Tibial artery (tissue), 4 donors: ENCODE measurements at regions not wholly inside any gene's neighbourhood (a gene's known extent, or its start where the extent isn't known, plus 50 kb on each side); places are given as distances from the start of the nearest gene placed in this dataset.
A peak's percentile ranks its signal among the peaks of the same experiment; 100 is the strongest.

Source experiments
- DNase-seq, 2 donors: peaks; one replicate each; pipeline ENCODE4 v3.0.0-alpha.2; 2019
- H3K27ac ChIP-seq, 2 donors: fragments of 200-600 bp; sonication (generic) in 1 of 2; 1 replicate in 1 of 2; 2 replicates in 1 of 2; pipeline ENCODE4 v1.5.1; 2018 to 2019; ENCODE audit warnings: mild to moderate bottlenecking in 1 of 2
- H3K27me3 ChIP-seq, 2 donors: fragments of 200-600 bp; sonication (generic) in 1 of 2; one replicate each; pipeline versions ENCODE4 v1.5.1 to v1.6.0; 2016 to 2019
- H3K36me3 ChIP-seq, 3 donors: fragments of 200-600 bp; sonication (generic) in 2 of 3; one replicate each; pipeline ENCODE4 v1.5.1; 2016 to 2019; ENCODE audit warnings: mild to moderate bottlenecking in 2 of 3
- H3K4me1 ChIP-seq, 4 donors: fragments of 200-600 bp; sonication (generic) in 2 of 4; 1 replicate in 3 of 4; 2 replicates in 1 of 4; pipeline ENCODE4 v1.5.1; 2016 to 2019
- H3K4me3 ChIP-seq, 2 donors: fragments of 200-600 bp; sonication (generic) in 1 of 2; 1 replicate in 1 of 2; 2 replicates in 1 of 2; pipeline ENCODE4 v1.5.1; 2018 to 2019; ENCODE audit warnings: mild to moderate bottlenecking in 2 of 2
- H3K9me3 ChIP-seq, 3 donors: fragments of 200-600 bp; sonication (generic) in 1 of 3; one replicate each; pipeline ENCODE4 v1.5.1; 2016 to 2019
- CTCF ChIP-seq, 2 experiments: fragments of 200-600 bp in 1 of 2; fragments of 450-650 bp in 1 of 2; IDR thresholded peaks; one replicate each; pipeline ENCODE4 v1.5.1; 2017 to 2019; ENCODE audit warnings: antibody characterized with exemption in 2 of 2, mild to moderate bottlenecking in 1 of 2, moderate library complexity in 1 of 2
- intact Hi-C: fragments of 100-400 bp; cut with DNase I; formaldehyde crosslinking; loops from one replicate; pipeline ENCODE4 v1.15.0; 2023; ENCODE audit warnings: low total_unique reads

- intact Hi-C loops, result no loop called here
Observed at GRCh38 chr9:96079779-96080178, 204.3 kb downstream of the ERCC6L2 start.

GRCh38 chr9:96078897-96079490 is 203.5 kb downstream of the ERCC6L2 start:
- DNase-seq, result no peak
- no peaks in the 10 kb centered on the region for H3K36me3 ChIP-seq
- H3K4me3 ChIP-seq, result no peak overlapping the region
- TF ChIP-seq CTCF (IDR thresholded peaks at IDR 0.05), result peak; percentile 17 to 26
- intact Hi-C loops, result no loop called here
- no peaks in the 10 kb centered on the region for H3K9me3 ChIP-seq
- no peaks in the 10 kb centered on the region for H3K27me3 ChIP-seq
- H3K27ac ChIP-seq, result no peak overlapping the region
- peaks cover 0 to 19% (median 5%) of the 10 kb centered on the region in 4 donors for H3K4me1 ChIP-seq

More at GRCh38 chr9:96079779-96080178, 204.3 kb downstream of the ERCC6L2 start:
- H3K9me3 ChIP-seq, result no peaks in the 10 kb centered on the region
- TF ChIP-seq CTCF (IDR thresholded peaks at IDR 0.05), result no peak
- no peak overlapping the region for H3K4me3 ChIP-seq
- H3K36me3 ChIP-seq, result no peaks in the 10 kb centered on the region
- H3K4me1 ChIP-seq, result peaks cover 0 to 19% (median 5%) of the 10 kb centered on the region in 4 donors
- no peaks in the 10 kb centered on the region for H3K27me3 ChIP-seq
- no peak for DNase-seq
- no peak overlapping the region for H3K27ac ChIP-seq

GRCh38 chr9:96075757-96076156 is 200.3 kb downstream of the ERCC6L2 start:
- DNase-seq, result no peak

GRCh38 chr9:96075111-96075510 is 199.6 kb downstream of the ERCC6L2 start:
- H3K27ac ChIP-seq, result no peak overlapping the region

More at GRCh38 chr9:96075757-96076156, 200.3 kb downstream of the ERCC6L2 start:
- no peaks in the 10 kb centered on the region for H3K27me3 ChIP-seq
- no peaks in the 10 kb centered on the region for H3K9me3 ChIP-seq
- no peaks in the 10 kb centered on the region for H3K36me3 ChIP-seq
- no peak overlapping the region for H3K27ac ChIP-seq
- intact Hi-C loops, result no loop called here
- H3K4me1 ChIP-seq, result peaks cover 0 to 19% (median 5%) of the 10 kb centered on the region in 4 donors
- H3K4me3 ChIP-seq, result no peak overlapping the region
- TF ChIP-seq CTCF (IDR thresholded peaks at IDR 0.05), result no peak

DNA sequence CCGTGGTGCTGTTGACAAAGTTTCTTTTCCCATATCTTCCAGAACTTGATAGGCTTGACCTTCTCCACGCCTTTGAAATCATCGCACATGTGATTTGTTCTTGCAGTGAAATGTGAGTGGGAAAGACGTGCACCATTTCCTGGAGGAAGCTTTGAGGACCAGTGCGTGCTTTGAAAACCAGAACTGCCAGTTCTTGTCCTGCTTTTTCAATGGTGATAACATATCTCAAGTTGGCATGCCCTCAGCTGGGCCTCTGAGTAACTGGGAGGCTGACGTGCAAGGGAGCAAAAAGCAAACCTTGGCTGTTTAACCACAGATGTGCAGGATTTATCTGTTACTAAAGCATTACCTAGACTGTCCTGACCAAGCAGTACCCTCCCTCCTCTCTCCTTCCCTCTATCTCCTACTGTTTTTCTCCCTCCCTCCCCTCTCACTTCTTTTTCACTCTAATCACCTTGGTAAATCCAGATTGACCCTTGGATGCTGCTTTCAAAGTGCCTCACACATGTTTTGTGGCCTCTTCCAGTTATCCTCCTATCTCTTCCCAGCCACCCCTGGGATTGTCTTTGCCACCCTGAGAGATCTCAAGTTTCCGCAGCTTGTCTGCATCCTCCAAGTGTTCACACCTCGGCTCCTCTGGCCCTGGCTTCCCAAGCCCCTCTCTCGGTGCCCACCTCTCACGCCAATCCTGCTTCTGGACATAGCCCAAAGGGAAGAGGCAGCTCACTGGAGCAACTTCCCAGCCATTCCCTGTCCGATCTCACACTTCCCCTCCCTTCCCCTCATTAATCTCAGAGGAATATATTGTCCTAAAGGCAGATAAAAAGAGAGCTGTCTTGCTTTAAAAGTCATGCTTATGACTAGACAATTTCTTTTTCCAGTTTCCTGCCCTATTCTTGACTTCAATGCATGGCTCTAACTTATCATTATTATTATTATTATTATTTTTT is 198.3 kb downstream of the ERCC6L2 start:
- H3K36me3 ChIP-seq, result no peaks in the 10 kb centered on the region
- no peak for DNase-seq

More at GRCh38 chr9:96075111-96075510, 199.6 kb downstream of the ERCC6L2 start:
- no peaks in the 10 kb centered on the region for H3K36me3 ChIP-seq
- no peaks in the 10 kb centered on the region for H3K27me3 ChIP-seq
- intact Hi-C loops, result no loop called here
- no peak overlapping the region for H3K4me3 ChIP-seq
- no peak for TF ChIP-seq CTCF (IDR thresholded peaks at IDR 0.05)
- DNase-seq, result no peak
- peaks cover 0 to 17% (median 3%) of the 10 kb centered on the region in 4 donors for H3K4me1 ChIP-seq
- no peaks in the 10 kb centered on the region for H3K9me3 ChIP-seq

More for the DNA sequence above, 198.3 kb downstream of the ERCC6L2 start:
- Histone ChIP-seq H3K9me3 (no peaks in the 10 kb centered on the region), H3K4me3 (no peak overlapping the region), H3K27me3 (no peaks in the 10 kb centered on the region), H3K4me1 (peaks cover 0 to 9% (median 2%) of the 10 kb centered on the region in 4 donors), H3K27ac (no peak overlapping the region)
- intact Hi-C loops, result no loop called here
- no peak for TF ChIP-seq CTCF (IDR thresholded peaks at IDR 0.05)
